ENCODE measurements at regions not wholly inside any gene's neighbourhood (a gene's known extent, or its start where the extent isn't known, plus 50 kb on each side); places are given as distances from the start of the nearest gene placed in this dataset.

- TF ChIP-seq GATA2 (IDR thresholded peaks at IDR 0.05; ENCODE audit: low read depth, low read length) (no peak), GATA3 (IDR thresholded peaks at IDR 0.05; ENCODE audit: low read depth, low read length) (no peak)
These were observed 262.4 kb downstream of the ENGASE start for GRCh38 chr17:79337053-79337452.

Measured in SH-SY5Y (cell line).